GM18858 (cell line): ENCODE measurements at regions not wholly inside any gene's neighbourhood (a gene's known extent, or its start where the extent isn't known, plus 50 kb on each side); places are given as distances from the start of the nearest gene placed in this dataset.

Experiments
- ATAC-seq: cut with Tn5 transposase; IDR thresholded peaks from one replicate; pipeline ENCODE4 v1.9.1; 2021; ENCODE audit not compliant: unreplicated experiment

GRCh38 chr13:30108216-30108912 lies 199.0 kb downstream of the KATNAL1 start:
- no peak for ATAC-seq

GRCh38 chr13:30107521-30108136 lies 199.7 kb downstream of the KATNAL1 start:
- ATAC-seq, result no peak

GRCh38 chr13:30107121-30107520 lies 200.2 kb downstream of the KATNAL1 start:
- no peak for ATAC-seq

- no peak for ATAC-seq
Observed at GRCh38 chr13:30105381-30105780, 202.0 kb downstream of the KATNAL1 start.

- ATAC-seq, result no peak
Observed at GRCh38 chr13:30103161-30103840, 204.1 kb downstream of the KATNAL1 start.

GRCh38 chr13:30100226-30100625 lies 207.1 kb downstream of the KATNAL1 start:
- ATAC-seq, result no peak

- ATAC-seq, result no peak
Observed at GRCh38 chr13:30097701-30098100, 209.7 kb downstream of the KATNAL1 start.

- ATAC-seq, result no peak
Observed at GRCh38 chr13:30097089-30097488, 210.3 kb downstream of the KATNAL1 start.

- ATAC-seq, result no peak
Observed at GRCh38 chr13:30094015-30094414, 213.3 kb downstream of the KATNAL1 start.

GRCh38 chr13:30093236-30093635 lies 214.1 kb downstream of the KATNAL1 start:
- no peak for ATAC-seq

- ATAC-seq, result no peak
Observed at GRCh38 chr13:30091691-30092090, 215.7 kb downstream of the KATNAL1 start.

- ATAC-seq, result no peak
Observed at GRCh38 chr13:30091035-30091434, 216.3 kb downstream of the KATNAL1 start.

- ATAC-seq, result no peak
Observed at GRCh38 chr13:30088312-30088855, 219.0 kb downstream of the KATNAL1 start.

- ATAC-seq, result no peak
Observed at GRCh38 chr13:30085087-30085486, 222.3 kb downstream of the KATNAL1 start.

- ATAC-seq, result no peak
Observed at GRCh38 chr13:30082391-30082790, 225.0 kb downstream of the KATNAL1 start.

GRCh38 chr13:30081331-30081730 lies 226.0 kb downstream of the KATNAL1 start:
- ATAC-seq, result no peak

GRCh38 chr13:30079501-30079900 lies 227.8 kb downstream of the KATNAL1 start:
- ATAC-seq, result no peak

GRCh38 chr13:30078059-30078458 lies 227.6 kb upstream of the UBL3 start:
- no peak for ATAC-seq

- ATAC-seq, result no peak
Observed at GRCh38 chr13:30077240-30077735, 226.9 kb upstream of the UBL3 start.

- ATAC-seq, result no peak
Observed at GRCh38 chr13:30074955-30075614, 224.7 kb upstream of the UBL3 start.

GRCh38 chr13:30074431-30074830 lies 224.0 kb upstream of the UBL3 start:
- ATAC-seq, result no peak
